ENCODE measurements at regions not wholly inside any gene's neighbourhood (a gene's known extent, or its start where the extent isn't known, plus 50 kb on each side); places are given as distances from the start of the nearest gene placed in this dataset.
"Not testable (repeated sequence)": the region's sequence is repeated elsewhere in the genome, so short reads cannot be mapped to it uniquely, and the experiment has no call there.

- FAIRE-seq = no peak
Measured at GRCh38 chr1:157287462-157287861, 149.3 kb upstream of the ETV3 start.

GRCh38 chr1:157286646-157287420 lies 148.6 kb upstream of the ETV3 start:
- FAIRE-seq = no peak

- no peak for FAIRE-seq
Measured at GRCh38 chr1:157286096-157286495, 147.9 kb upstream of the ETV3 start.

- no peak for FAIRE-seq
Measured at GRCh38 chr1:157284451-157284850, 146.3 kb upstream of the ETV3 start.

- no peak for FAIRE-seq
Measured at GRCh38 chr1:157279802-157280140, 141.6 kb upstream of the ETV3 start.

GRCh38 chr1:157279138-157279801 lies 141.1 kb upstream of the ETV3 start:
- FAIRE-seq = no peak

GRCh38 chr1:157278383-157279137 lies 140.4 kb upstream of the ETV3 start:
- FAIRE-seq = no peak

- no peak for FAIRE-seq
Measured at GRCh38 chr1:157277913-157278312, 139.7 kb upstream of the ETV3 start.

GRCh38 chr1:157277281-157277680 lies 139.1 kb upstream of the ETV3 start:
- no peak for FAIRE-seq

- no peak for FAIRE-seq
Measured at GRCh38 chr1:157274698-157275534, 136.7 kb upstream of the ETV3 start.

GRCh38 chr1:157272729-157273524 lies 134.7 kb upstream of the ETV3 start:
- FAIRE-seq = no peak

- FAIRE-seq = no peak
Measured at GRCh38 chr1:157272264-157272663, 134.1 kb upstream of the ETV3 start.

- no peak for FAIRE-seq
Measured at GRCh38 chr1:157270705-157271274, 132.6 kb upstream of the ETV3 start.

- FAIRE-seq = no peak
Measured at GRCh38 chr1:157269656-157270375, 131.6 kb upstream of the ETV3 start.

GRCh38 chr1:157262891-157263290 lies 124.7 kb upstream of the ETV3 start:
- no peak for FAIRE-seq

GRCh38 chr1:157262422-157262821 lies 124.2 kb upstream of the ETV3 start:
- FAIRE-seq = no peak

- not testable (repeated sequence) for FAIRE-seq
Measured at GRCh38 chr1:157255891-157256290, 117.7 kb upstream of the ETV3 start.

GRCh38 chr1:157254183-157254582 lies 116.0 kb upstream of the ETV3 start:
- not testable (repeated sequence) for FAIRE-seq

GRCh38 chr1:157252473-157252872 lies 114.3 kb upstream of the ETV3 start:
- FAIRE-seq = no peak

- FAIRE-seq = no peak
Measured at GRCh38 chr1:157249739-157250138, 111.5 kb upstream of the ETV3 start.

GRCh38 chr1:157249326-157249725 lies 111.1 kb upstream of the ETV3 start:
- no peak for FAIRE-seq
